Immature natural killer cell (primary cell): ENCODE measurements at regions not wholly inside any gene's neighbourhood (a gene's known extent, or its start where the extent isn't known, plus 50 kb on each side); places are given as distances from the start of the nearest gene placed in this dataset.

ENCODE experiments used
- DNase-seq, 3 donors: peaks; one replicate each; pipeline ENCODE4 v3.0.0; 2022; ENCODE audit warnings: mixed read lengths in 1 of 3
- H3K27ac Mint-ChIP-seq, 6 donors: one replicate each; pipeline ENCODE4 v1.8.0; 2020; ENCODE audit warnings: mixed read lengths in 6 of 6, mild to moderate bottlenecking in 5 of 6, inconsistent platforms in 4 of 6, moderate library complexity in 3 of 6
- H3K27me3 Mint-ChIP-seq, 3 donors: one replicate each; pipeline ENCODE4 v1.8.0; 2020 to 2021; ENCODE audit warnings: low read depth in 3 of 3, mild to moderate bottlenecking in 3 of 3, mixed read lengths in 3 of 3, moderate library complexity in 3 of 3, inconsistent platforms in 1 of 3
- H3K36me3 Mint-ChIP-seq, 3 donors: one replicate each; pipeline ENCODE4 v1.8.0; 2020; ENCODE audit warnings: mixed read lengths in 3 of 3, inconsistent platforms in 2 of 3, mild to moderate bottlenecking in 2 of 3
- H3K4me1 Mint-ChIP-seq, 2 donors: one replicate each; pipeline ENCODE4 v1.8.0; 2020; ENCODE audit warnings: inconsistent platforms in 2 of 2, mild to moderate bottlenecking in 2 of 2, mixed read lengths in 2 of 2, moderate library complexity in 1 of 2
- H3K4me3 Mint-ChIP-seq, 5 donors: one replicate each; pipeline ENCODE4 v1.8.0; 2020; ENCODE audit warnings: mild to moderate bottlenecking in 5 of 5, mixed read lengths in 5 of 5, inconsistent platforms in 3 of 5, moderate library complexity in 3 of 5
- H3K9me3 Mint-ChIP-seq, 6 donors: one replicate each; pipeline ENCODE4 v1.8.0; 2020; ENCODE audit warnings: mild to moderate bottlenecking in 6 of 6, mixed read lengths in 6 of 6, inconsistent platforms in 4 of 6, moderate library complexity in 3 of 6

GRCh38 chr2:237195396-237196120 is 109.9 kb downstream of the COPS8 start:
- no peaks in the 10 kb centered on the region for H3K36me3 Mint-ChIP-seq
- H3K9me3 Mint-ChIP-seq = no peaks in the 10 kb centered on the region
- peaks cover 2 to 7% (median 7%) of the 10 kb centered on the region in 3 donors for H3K27me3 Mint-ChIP-seq
- no peak for DNase-seq
- H3K4me1 Mint-ChIP-seq = no peaks in the 10 kb centered on the region
- H3K27ac Mint-ChIP-seq = no peak overlapping the region
- no peak overlapping the region for H3K4me3 Mint-ChIP-seq

- no peaks in the 10 kb centered on the region for H3K36me3 Mint-ChIP-seq
- H3K4me1 Mint-ChIP-seq = no peaks in the 10 kb centered on the region
- H3K4me3 Mint-ChIP-seq = no peak overlapping the region
- H3K27ac Mint-ChIP-seq = no peak overlapping the region
- peaks cover 2 to 7% (median 7%) of the 10 kb centered on the region in 3 donors for H3K27me3 Mint-ChIP-seq
- H3K9me3 Mint-ChIP-seq = no peaks in the 10 kb centered on the region
- DNase-seq = no peak
Observed at GRCh38 chr2:237196409-237196808, 110.7 kb downstream of the COPS8 start.

- Mint-ChIP-seq H3K4me3 (no peak overlapping the region), H3K27me3 (peaks cover 2 to 7% (median 5%) of the 10 kb centered on the region in 3 donors), H3K36me3 (no peaks in the 10 kb centered on the region)
Observed at GRCh38 chr2:237196866-237197618, 111.4 kb downstream of the COPS8 start.

GRCh38 chr2:237198164-237198855 is 112.6 kb downstream of the COPS8 start:
- Mint-ChIP-seq H3K9me3 (no peaks in the 10 kb centered on the region), H3K36me3 (no peaks in the 10 kb centered on the region), H3K4me3 (no peak overlapping the region), H3K27me3 (peaks cover under 1 to 4% (median 2%) of the 10 kb centered on the region in 3 donors), H3K27ac (no peak overlapping the region), H3K4me1 (no peaks in the 10 kb centered on the region)
- DNase-seq = no peak

More at GRCh38 chr2:237196866-237197618, 111.4 kb downstream of the COPS8 start:
- H3K9me3 Mint-ChIP-seq = no peaks in the 10 kb centered on the region
- H3K4me1 Mint-ChIP-seq = no peaks in the 10 kb centered on the region
- DNase-seq = no peak
- no peak overlapping the region for H3K27ac Mint-ChIP-seq

GRCh38 chr2:237199082-237199481 is 113.4 kb downstream of the COPS8 start:
- Mint-ChIP-seq H3K36me3 (no peaks in the 10 kb centered on the region), H3K4me1 (no peaks in the 10 kb centered on the region), H3K27ac (no peak overlapping the region), H3K9me3 (no peaks in the 10 kb centered on the region), H3K27me3 (peaks cover 0 to 2% (median 0%) of the 10 kb centered on the region in 3 donors), H3K4me3 (no peak overlapping the region)
- DNase-seq = no peak

GRCh38 chr2:237199577-237199976 is 113.9 kb downstream of the COPS8 start:
- Mint-ChIP-seq H3K27me3 (peaks cover 0 to under 1% (median 0%) of the 10 kb centered on the region in 3 donors), H3K9me3 (no peaks in the 10 kb centered on the region), H3K4me1 (no peaks in the 10 kb centered on the region), H3K27ac (no peak overlapping the region), H3K4me3 (no peak overlapping the region), H3K36me3 (no peaks in the 10 kb centered on the region)
- no peak for DNase-seq

- Mint-ChIP-seq H3K27me3 (no peaks in the 10 kb centered on the region), H3K4me1 (no peaks in the 10 kb centered on the region), H3K36me3 (no peaks in the 10 kb centered on the region), H3K4me3 (no peak overlapping the region), H3K9me3 (no peaks in the 10 kb centered on the region), H3K27ac (no peak overlapping the region)
- no peak for DNase-seq
Observed at GRCh38 chr2:237200462-237200861, 114.8 kb downstream of the COPS8 start.

- DNase-seq = no peak
- H3K9me3 Mint-ChIP-seq = no peaks in the 10 kb centered on the region
- H3K27me3 Mint-ChIP-seq = peaks cover 0 to 2% (median 0%) of the 10 kb centered on the region in 3 donors
- H3K4me1 Mint-ChIP-seq = no peaks in the 10 kb centered on the region
- no peak overlapping the region for H3K4me3 Mint-ChIP-seq
- no peaks in the 10 kb centered on the region for H3K36me3 Mint-ChIP-seq
- no peak overlapping the region for H3K27ac Mint-ChIP-seq
Observed at GRCh38 chr2:237201461-237202287, 116.0 kb downstream of the COPS8 start.

- Mint-ChIP-seq H3K4me1 (no peaks in the 10 kb centered on the region), H3K4me3 (no peak overlapping the region), H3K27me3 (peaks cover 0 to 2% (median 0%) of the 10 kb centered on the region in 3 donors), H3K27ac (no peak overlapping the region), H3K36me3 (no peaks in the 10 kb centered on the region), H3K9me3 (no peaks in the 10 kb centered on the region)
- DNase-seq = no peak
Observed at GRCh38 chr2:237202288-237203030, 116.8 kb downstream of the COPS8 start.

GRCh38 chr2:237205043-237205541 is 119.4 kb downstream of the COPS8 start:
- no peaks in the 10 kb centered on the region for H3K36me3 Mint-ChIP-seq
- no peak overlapping the region for H3K4me3 Mint-ChIP-seq
- no peak for DNase-seq
- no peaks in the 10 kb centered on the region for H3K4me1 Mint-ChIP-seq
- peaks cover 0 to 3% (median 2%) of the 10 kb centered on the region in 3 donors for H3K27me3 Mint-ChIP-seq
- no peak overlapping the region for H3K27ac Mint-ChIP-seq
- H3K9me3 Mint-ChIP-seq = no peaks in the 10 kb centered on the region

GRCh38 chr2:237205561-237205971 is 119.9 kb downstream of the COPS8 start:
- Mint-ChIP-seq H3K27me3 (peaks cover 0 to 3% (median 2%) of the 10 kb centered on the region in 3 donors), H3K27ac (no peak overlapping the region), H3K4me3 (no peak overlapping the region), H3K36me3 (no peaks in the 10 kb centered on the region), H3K4me1 (no peaks in the 10 kb centered on the region), H3K9me3 (no peaks in the 10 kb centered on the region)
- DNase-seq = no peak

GRCh38 chr2:237207646-237208045 is 122.0 kb downstream of the COPS8 start:
- Mint-ChIP-seq H3K9me3 (no peaks in the 10 kb centered on the region), H3K4me3 (no peak overlapping the region), H3K36me3 (no peaks in the 10 kb centered on the region), H3K4me1 (no peaks in the 10 kb centered on the region), H3K27me3 (peaks cover 0 to 3% (median 2%) of the 10 kb centered on the region in 3 donors), H3K27ac (no peak overlapping the region)
- DNase-seq = no peak
